Keratinocyte (primary cell): ENCODE measurements at regions not wholly inside any gene's neighbourhood (a gene's known extent, or its start where the extent isn't known, plus 50 kb on each side); places are given as distances from the start of the nearest gene placed in this dataset.

Experiments
- DNase-seq: peaks from one replicate; pipeline ENCODE4 v3.0.0-alpha.2; 2011; ENCODE audit warnings: low read depth, missing footprints, low spot score
- FAIRE-seq: peaks from 2 replicates; lab custom pipeline; 2011; peaks lifted over from hg19 to GRCh38; lab: Jason Lieb, UNC
- H2AFZ ChIP-seq: 2 replicates; pipeline ENCODE4 v1.6.0; 2012; ENCODE audit warnings: low read length, control low read depth, inconsistent platforms; ENCODE audit not compliant: control insufficient read depth
- H3K27ac ChIP-seq: 2 replicates; pipeline ENCODE4 v1.5.1; 2011; ENCODE audit warnings: low read length; ENCODE audit not compliant: control insufficient read depth, insufficient read depth
- H3K27me3 ChIP-seq: 3 replicates; pipeline ENCODE4 v1.6.0; 2011; ENCODE audit warnings: low read length; ENCODE audit not compliant: control insufficient read depth, insufficient read depth; ENCODE audit errors: extremely low read depth
- H3K36me3 ChIP-seq, 2 experiments: 2 replicates in 1 of 2; 3 replicates in 1 of 2; pipeline ENCODE4 v1.5.1; 2011; ENCODE audit warnings: low read length in 2 of 2, mild to moderate bottlenecking in 1 of 2; ENCODE audit not compliant: control insufficient read depth in 2 of 2, insufficient read depth in 2 of 2; ENCODE audit errors: extremely low read depth in 1 of 2
- H3K4me1 ChIP-seq: 3 replicates; pipeline ENCODE4 v1.5.1; 2011; ENCODE audit warnings: low read length; ENCODE audit not compliant: control insufficient read depth, insufficient read depth; ENCODE audit errors: extremely low read depth
- H3K4me2 ChIP-seq: 3 replicates; pipeline ENCODE4 v1.6.0; 2011; ENCODE audit warnings: low read depth, low read length; ENCODE audit not compliant: control insufficient read depth, insufficient read depth; ENCODE audit errors: extremely low read depth
- H3K4me3 ChIP-seq, 3 experiments: fragments of 200-600 bp in 1 of 3; sonication (generic) in 1 of 3; 2 replicates in 2 of 3; 3 replicates in 1 of 3; pipeline ENCODE4 v1.5.1; 2011 to 2016; ENCODE audit warnings: low read length in 3 of 3, mild to moderate bottlenecking in 3 of 3, control low read depth in 2 of 3, inconsistent platforms in 1 of 3, low read depth in 1 of 3, mixed read lengths in 1 of 3, mixed run types in 1 of 3, moderate library complexity in 1 of 3; ENCODE audit not compliant: control insufficient read depth in 2 of 3, insufficient read depth in 2 of 3; ENCODE audit errors: extremely low read depth in 1 of 3
- H3K79me2 ChIP-seq: 2 replicates; pipeline ENCODE4 v1.6.0; 2012; ENCODE audit warnings: low read length; ENCODE audit not compliant: control insufficient read depth, insufficient read depth
- H3K9ac ChIP-seq: 3 replicates; pipeline ENCODE4 v1.6.0; 2011; ENCODE audit warnings: low read length; ENCODE audit not compliant: control insufficient read depth, insufficient read depth; ENCODE audit errors: extremely low read depth
- H3K9me1 ChIP-seq: 3 replicates; pipeline ENCODE4 v1.6.0; 2011; ENCODE audit warnings: low read length; ENCODE audit not compliant: control insufficient read depth, insufficient read depth; ENCODE audit errors: extremely low read depth
- H3K9me3 ChIP-seq: 2 replicates; pipeline ENCODE4 v1.5.1; 2012; ENCODE audit warnings: low read depth, low read length; ENCODE audit not compliant: control insufficient read depth
- H4K20me1 ChIP-seq: 3 replicates; pipeline ENCODE4 v1.6.0; 2011; ENCODE audit warnings: low read length; ENCODE audit not compliant: control insufficient read depth, insufficient read depth; ENCODE audit errors: extremely low read depth
- EZH2 ChIP-seq: IDR thresholded peaks from one replicate; pipeline ENCODE4 v1.6.1; 2012; ENCODE audit warnings: inconsistent platforms, mild to moderate bottlenecking, low read length, moderate library complexity
- dilution Hi-C: fragments of 300-500 bp; cut with MboI; formaldehyde crosslinking; loops from one replicate; pipeline ENCODE4 v1.7.0; 2020; ENCODE audit warnings: low sequenced_read_pairs; ENCODE audit not compliant: extremely low pct_ligation_motif_present
- TF ChIP-seq, protein P1 (sequence below), 3 experiments: IDR thresholded peaks in 1 of 3; conservative IDR thresholded peaks in 1 of 3; optimal IDR thresholded peaks in 1 of 3; 2 replicates in 2 of 3; 3 replicates in 1 of 3; pipeline versions ENCODE3 to v1.5.1; 2011; ENCODE audit warnings: low read length in 3 of 3, mild to moderate bottlenecking in 3 of 3, moderate library complexity in 2 of 3, control low read depth in 1 of 3, inconsistent platforms in 1 of 3; ENCODE audit not compliant: insufficient read depth in 2 of 3; ENCODE audit errors: extremely low read depth in 1 of 3

DNA sequence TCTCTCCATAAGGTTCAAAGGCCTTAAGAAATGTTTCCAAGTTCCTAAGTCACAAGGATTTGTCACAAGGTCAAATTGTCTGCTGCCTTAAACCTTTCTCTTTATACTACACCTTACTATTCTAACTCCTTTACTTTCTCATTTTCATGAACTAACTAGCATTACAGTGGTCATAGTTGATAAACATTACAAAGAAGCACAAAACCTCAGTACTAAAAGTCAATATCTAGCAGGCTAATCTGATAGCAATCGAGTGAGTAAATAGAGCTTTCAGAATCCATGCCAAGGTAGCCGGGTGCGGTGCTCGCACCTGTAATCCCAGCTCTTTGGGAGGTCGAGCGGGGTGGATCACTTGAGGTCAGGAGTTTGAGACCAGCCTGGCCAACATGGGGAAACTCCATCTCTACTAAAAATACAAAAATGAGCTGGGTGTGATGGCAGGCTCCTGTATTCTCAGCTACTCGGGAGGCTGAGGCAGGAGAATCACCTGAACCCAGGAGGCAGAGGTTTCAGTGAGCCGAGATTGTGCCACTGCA is 510.0 kb downstream of the GBA3 start:
- no peak for DNase-seq
- Histone ChIP-seq H3K27me3 (no peaks in the 10 kb centered on the region), H3K79me2 (no peaks in the 10 kb centered on the region), H3K4me1 (no peaks in the 10 kb centered on the region), H3K36me3 (no peaks in the 10 kb centered on the region), H2AFZ (no peak overlapping the region), H3K9ac (no peak overlapping the region), H4K20me1 (no peaks in the 10 kb centered on the region), H3K4me3 (no peak overlapping the region), H3K4me2 (no peak overlapping the region), H3K9me1 (no peaks in the 10 kb centered on the region), H3K9me3 (no peaks in the 10 kb centered on the region), H3K27ac (no peak overlapping the region)
- TF ChIP-seq, protein P1, sequence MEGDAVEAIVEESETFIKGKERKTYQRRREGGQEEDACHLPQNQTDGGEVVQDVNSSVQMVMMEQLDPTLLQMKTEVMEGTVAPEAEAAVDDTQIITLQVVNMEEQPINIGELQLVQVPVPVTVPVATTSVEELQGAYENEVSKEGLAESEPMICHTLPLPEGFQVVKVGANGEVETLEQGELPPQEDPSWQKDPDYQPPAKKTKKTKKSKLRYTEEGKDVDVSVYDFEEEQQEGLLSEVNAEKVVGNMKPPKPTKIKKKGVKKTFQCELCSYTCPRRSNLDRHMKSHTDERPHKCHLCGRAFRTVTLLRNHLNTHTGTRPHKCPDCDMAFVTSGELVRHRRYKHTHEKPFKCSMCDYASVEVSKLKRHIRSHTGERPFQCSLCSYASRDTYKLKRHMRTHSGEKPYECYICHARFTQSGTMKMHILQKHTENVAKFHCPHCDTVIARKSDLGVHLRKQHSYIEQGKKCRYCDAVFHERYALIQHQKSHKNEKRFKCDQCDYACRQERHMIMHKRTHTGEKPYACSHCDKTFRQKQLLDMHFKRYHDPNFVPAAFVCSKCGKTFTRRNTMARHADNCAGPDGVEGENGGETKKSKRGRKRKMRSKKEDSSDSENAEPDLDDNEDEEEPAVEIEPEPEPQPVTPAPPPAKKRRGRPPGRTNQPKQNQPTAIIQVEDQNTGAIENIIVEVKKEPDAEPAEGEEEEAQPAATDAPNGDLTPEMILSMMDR (optimal IDR thresholded peaks at IDR 0.05 in 1 of 3, IDR thresholded peaks at IDR 0.05 in 1 of 3, conservative IDR thresholded peaks at IDR 0.05 in 1 of 3; ENCODE audit: extremely low read depth in 1 of 3, insufficient read depth in 2 of 3, low read length in 3 of 3) = no peak
- no peak for TF ChIP-seq EZH2
- dilution Hi-C loops = no loop called here
- no peak for FAIRE-seq

DNA sequence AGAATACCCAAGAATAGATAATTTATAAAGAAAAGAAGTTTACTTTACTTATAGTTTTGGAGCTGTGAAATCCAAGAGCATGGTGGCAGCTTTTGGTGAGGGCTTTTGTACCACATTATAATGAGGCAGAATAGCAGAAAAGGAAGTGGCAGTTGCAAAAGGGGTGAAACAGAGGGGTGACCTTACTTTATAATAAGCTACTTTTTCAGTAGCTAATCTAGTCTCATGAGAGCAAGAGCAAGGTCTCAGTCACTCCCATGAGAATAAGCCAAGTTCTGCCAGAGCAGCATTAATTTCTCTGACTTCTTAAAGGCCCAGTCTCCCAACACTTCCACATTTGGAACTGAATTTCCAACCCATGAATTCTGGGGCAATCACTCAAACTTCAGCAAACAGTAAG is 502.0 kb downstream of the GBA3 start:
- Histone ChIP-seq H3K27me3 (no peaks in the 10 kb centered on the region), H2AFZ (no peak overlapping the region), H3K79me2 (no peaks in the 10 kb centered on the region), H3K9ac (no peak overlapping the region), H3K4me3 (no peak overlapping the region), H3K9me3 (no peaks in the 10 kb centered on the region), H3K4me2 (no peak overlapping the region), H3K36me3 (no peaks in the 10 kb centered on the region), H3K27ac (no peak overlapping the region), H4K20me1 (no peaks in the 10 kb centered on the region), H3K9me1 (no peaks in the 10 kb centered on the region), H3K4me1 (no peaks in the 10 kb centered on the region)
- TF ChIP-seq, protein P1 (optimal IDR thresholded peaks at IDR 0.05 in 1 of 3, IDR thresholded peaks at IDR 0.05 in 1 of 3, conservative IDR thresholded peaks at IDR 0.05 in 1 of 3; ENCODE audit: extremely low read depth in 1 of 3, insufficient read depth in 2 of 3, low read length in 3 of 3) = no peak
- no peak for TF ChIP-seq EZH2
- DNase-seq = no peak
- FAIRE-seq = no peak
- dilution Hi-C loops = no loop called here
